Upper lobe of left lung (tissue), 4 donors: ENCODE measurements at regions not wholly inside any gene's neighbourhood (a gene's known extent, or its start where the extent isn't known, plus 50 kb on each side); places are given as distances from the start of the nearest gene placed in this dataset.

Source experiments
- CTCF ChIP-seq, 6 experiments: fragments of 450-650 bp in 4 of 6; fragments of 200-600 bp in 2 of 6; sonication (generic) in 2 of 6; IDR thresholded peaks; one replicate each; pipeline ENCODE4 v1.5.1; 2016 to 2019; ENCODE audit warnings: antibody characterized with exemption in 6 of 6
- EP300 ChIP-seq, 4 donors: sonication (generic); formaldehyde crosslinking; IDR thresholded peaks; one replicate each; pipeline ENCODE4 v1.5.1; 2017; ENCODE audit warnings: antibody characterized with exemption in 4 of 4, control low read depth in 2 of 4
- POLR2A ChIP-seq, 4 donors: fragments of 450-650 bp; IDR thresholded peaks; one replicate each; pipeline ENCODE4 v1.5.1; 2016 to 2017; ENCODE audit warnings: antibody characterized with exemption in 4 of 4, mild to moderate bottlenecking in 2 of 4
- POLR2AphosphoS5 ChIP-seq, 2 donors: sonication (generic); formaldehyde crosslinking; IDR thresholded peaks; one replicate each; pipeline ENCODE4 v1.5.1; 2017; ENCODE audit warnings: antibody characterized with exemption in 2 of 2

- TF ChIP-seq CTCF (IDR thresholded peaks at IDR 0.05) (no peak), POLR2AphosphoS5 (IDR thresholded peaks at IDR 0.05) (no peak), EP300 (IDR thresholded peaks at IDR 0.05) (no peak), POLR2A (IDR thresholded peaks at IDR 0.05) (no peak)
Measured at GRCh38 chr2:185970148-185970852, 231.7 kb downstream of the FSIP2 start.
